ENCODE measurements at regions not wholly inside any gene's neighbourhood (a gene's known extent, or its start where the extent isn't known, plus 50 kb on each side); places are given as distances from the start of the nearest gene placed in this dataset.
A peak's percentile ranks its signal among the peaks of the same experiment; 100 is the strongest.
"Not testable (repeated sequence)": the region's sequence is repeated elsewhere in the genome, so short reads cannot be mapped to it uniquely, and the experiment has no call there.

DNA sequence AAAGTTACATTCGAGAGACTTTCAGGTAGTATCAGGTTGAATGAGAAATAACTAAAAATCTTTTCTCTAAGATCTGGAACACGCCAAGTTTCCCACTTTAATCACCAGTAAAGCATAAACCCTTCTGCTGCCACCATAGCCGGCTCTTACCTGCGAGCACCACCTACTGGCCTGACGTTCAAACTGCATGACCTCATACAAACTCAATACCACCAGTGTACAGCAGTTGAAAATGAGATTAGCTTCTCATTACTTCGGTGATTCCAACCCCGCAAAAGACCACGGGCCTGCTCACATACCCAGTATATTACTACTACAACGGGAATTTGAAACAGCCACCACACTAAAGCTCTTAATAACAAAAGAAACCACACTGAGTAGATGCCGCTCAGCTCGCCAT lies 1191.2 kb downstream of the TMEM121 start:
- DNase-seq: not testable (repeated sequence)

DNA sequence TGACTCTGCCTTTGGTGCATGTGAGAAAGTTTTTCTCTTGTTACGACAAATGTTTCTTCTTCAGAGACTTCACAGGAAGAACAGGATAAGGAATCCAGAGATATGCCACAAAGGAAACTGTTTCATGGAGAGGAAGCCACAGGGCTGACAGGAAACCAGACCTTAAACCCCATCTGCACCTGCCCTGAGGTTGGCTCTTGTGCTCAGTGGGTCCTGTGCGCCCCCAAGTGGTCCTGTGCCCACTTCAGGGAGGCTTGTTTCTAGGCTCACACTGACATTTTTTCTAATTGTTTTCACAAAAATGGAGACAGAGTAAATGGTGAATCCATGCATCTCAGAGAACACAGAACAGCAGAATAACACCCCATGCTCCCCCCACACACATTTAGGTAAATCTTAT lies 1193.5 kb downstream of the TMEM121 start:
- DNase-seq: peak; percentile 15 to 64

DNA sequence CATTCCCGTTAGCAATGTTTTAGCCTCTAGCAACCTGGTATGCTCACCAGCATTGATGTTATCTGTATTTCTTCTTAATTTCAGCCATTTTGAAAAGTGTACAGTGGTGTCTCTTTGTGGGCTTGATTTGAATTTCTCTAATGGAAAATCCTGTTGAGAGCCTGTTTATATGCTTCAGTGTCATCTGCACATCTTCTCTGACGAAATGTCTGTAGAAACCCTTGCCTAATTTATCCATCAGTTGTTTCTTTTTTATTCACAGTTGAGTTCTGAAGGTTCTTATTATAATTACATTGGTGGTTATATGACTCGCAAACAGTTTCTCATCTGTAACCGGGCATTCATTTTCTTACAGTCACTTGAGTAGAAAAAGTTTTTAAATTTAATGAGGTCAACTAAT lies 1195.5 kb downstream of the TMEM121 start:
- DNase-seq: not testable (repeated sequence)

DNA sequence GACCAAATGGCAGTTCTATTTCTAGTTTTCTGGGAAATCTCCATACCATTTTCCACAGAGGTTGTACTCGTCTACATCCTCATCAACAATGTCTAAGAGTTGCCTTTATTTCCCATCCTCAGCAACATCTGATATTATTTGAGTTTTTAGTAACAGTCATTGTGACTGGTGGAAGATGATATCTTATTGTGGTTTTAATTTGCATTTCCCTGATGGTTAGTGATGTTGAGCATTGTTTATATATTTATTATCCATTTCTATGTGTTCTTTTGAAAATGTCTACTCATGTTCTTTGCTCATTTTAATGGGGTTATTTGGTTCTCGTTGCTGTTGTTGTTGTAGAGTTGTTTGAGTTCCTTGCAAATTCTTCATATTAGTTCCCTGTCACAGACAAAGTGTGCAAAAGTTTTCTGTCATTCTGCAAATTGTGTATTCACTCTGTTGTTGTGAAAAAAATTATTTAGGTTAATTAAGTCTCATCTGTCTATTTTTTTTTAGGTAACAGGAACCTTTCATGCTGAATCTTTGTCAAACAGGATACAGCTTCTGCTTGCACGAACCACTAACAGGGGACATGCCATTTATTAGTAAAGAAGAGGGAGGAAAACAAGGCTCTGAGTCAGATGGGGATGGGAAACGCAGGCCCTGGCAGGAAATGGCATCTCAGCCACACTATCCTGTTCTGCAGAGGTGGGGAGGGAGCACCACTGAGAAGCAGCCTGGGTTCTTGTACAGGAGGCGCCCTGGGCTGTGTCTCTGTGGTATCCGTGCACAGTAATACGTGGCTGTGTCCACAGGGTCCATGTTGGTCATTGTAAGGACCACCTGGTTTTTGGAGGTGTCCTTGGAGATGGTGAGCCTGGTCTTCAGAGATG lies 1196.7 kb downstream of the TMEM121 start:
- DNase-seq: peak in 1 of 2 donors; percentile 25

DNA sequence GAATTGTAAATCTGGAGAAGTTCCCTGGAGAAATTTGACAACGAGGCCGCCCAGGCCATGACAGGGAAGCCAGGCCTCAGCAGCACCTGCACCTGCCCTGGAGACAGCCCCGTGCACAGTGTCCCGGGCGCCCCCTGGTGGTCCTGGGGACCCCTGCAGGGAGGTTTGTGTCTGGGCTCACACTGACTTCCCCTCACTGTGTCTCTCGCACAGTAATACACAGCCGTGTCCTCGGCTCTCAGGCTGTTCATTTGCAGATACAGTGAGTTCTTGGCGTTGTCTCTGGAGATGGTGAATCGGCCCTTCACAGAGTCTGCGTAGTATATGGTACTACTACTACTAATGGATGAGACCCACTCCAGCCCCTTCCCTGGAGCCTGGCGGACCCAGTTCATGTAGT lies 1201.6 kb downstream of the TMEM121 start:
- DNase-seq: peak in 1 of 2 donors; percentile 44

DNA sequence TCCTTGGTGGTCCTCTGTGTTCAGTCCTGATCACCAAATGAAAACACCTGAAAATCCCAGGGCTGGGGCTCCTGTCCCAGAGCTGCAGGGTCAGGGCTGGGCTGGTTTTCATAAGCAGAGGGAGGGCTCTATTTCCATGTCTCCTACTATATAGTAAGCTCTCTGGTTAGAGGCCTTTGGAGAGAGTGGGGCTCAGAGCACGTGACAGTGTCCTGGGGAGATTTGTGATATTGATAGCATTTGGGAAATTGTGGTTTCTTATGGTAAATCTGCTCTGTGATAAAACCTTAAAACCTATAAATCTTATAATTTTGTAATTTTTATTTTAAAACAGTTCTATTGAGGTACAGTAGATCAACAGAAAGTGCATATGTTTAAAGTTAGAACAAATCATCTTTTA lies 1202.2 kb downstream of the TMEM121 start:
- DNase-seq: no peak

DNA sequence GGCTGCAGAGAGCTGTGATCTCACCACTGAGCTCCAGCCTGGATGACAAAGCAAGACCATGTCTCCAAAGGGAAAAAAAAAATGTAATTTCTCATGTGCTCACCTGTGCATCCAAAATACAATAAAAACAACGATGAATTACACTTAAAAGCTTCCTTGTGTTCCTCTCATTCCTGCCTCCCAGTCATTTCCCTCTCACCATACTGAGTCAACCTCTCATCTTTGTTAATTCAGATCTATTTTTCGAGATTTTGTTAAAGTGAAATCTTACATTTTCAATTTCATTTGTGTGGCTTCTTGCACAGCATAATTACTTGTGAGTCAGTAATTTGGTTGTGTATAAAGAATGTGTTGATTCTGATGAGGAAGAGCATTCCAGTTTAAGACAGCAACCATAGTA lies 1203.2 kb downstream of the TMEM121 start:
- no peak for DNase-seq

DNA sequence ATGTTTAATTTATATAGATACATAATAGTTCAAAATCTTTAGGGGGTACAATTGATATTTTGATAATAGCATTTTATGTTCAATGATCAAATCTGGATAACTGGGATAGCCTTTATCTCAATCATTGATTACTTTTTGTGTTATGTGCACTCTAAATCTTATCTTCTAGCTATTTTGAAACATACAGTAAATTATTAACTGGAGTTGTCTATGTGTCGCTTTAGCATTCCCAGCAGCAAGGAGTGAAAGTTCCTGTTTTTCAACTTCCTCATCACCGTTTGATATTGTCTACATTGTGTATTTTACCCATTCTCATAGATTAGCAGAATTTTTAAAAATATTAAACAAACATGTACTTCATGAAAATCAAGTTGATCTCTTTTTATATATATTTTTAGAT lies 1207.4 kb downstream of the TMEM121 start:
- no peak for DNase-seq

DNA sequence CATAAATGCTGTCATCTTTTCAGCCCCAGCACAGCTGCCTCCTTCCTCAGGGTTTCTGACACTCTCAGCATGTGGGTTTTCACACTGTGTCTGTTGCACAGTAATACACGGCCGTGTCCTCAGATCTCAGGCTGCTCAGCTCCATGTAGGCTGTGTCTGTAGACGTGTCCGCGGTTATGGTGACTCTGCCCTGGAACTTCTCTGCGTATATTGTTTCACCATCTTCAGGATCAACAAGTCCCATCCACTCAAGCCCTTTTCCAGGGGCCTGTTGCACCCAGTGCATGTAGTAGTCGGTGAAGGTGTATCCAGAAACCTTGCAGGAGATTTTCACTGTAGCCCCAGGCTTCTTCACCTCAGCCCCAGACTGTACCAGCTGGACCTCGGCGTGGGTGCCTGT lies 1210.6 kb downstream of the TMEM121 start:
- DNase-seq: no peak

DNA sequence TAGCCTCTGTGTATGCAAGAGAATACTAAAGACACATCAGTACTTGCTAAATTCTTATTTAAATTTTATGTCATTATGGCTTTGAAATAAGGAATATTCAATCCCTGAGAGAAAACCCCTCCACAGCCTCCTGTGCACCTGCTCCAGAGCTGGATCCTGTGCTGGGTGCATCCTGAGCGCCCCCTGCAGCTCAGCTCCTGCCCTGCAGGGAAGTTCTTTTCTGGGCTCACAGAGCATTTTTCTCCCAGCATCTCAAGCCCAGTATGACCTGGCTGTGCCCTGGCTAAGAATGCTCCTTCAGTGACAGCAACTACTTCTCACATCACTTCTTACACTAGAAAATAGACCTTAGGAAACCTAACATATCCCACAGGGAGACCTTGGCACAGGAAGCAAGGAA lies 1211.7 kb downstream of the TMEM121 start:
- DNase-seq: peak in 1 of 2 donors; percentile 43

DNA sequence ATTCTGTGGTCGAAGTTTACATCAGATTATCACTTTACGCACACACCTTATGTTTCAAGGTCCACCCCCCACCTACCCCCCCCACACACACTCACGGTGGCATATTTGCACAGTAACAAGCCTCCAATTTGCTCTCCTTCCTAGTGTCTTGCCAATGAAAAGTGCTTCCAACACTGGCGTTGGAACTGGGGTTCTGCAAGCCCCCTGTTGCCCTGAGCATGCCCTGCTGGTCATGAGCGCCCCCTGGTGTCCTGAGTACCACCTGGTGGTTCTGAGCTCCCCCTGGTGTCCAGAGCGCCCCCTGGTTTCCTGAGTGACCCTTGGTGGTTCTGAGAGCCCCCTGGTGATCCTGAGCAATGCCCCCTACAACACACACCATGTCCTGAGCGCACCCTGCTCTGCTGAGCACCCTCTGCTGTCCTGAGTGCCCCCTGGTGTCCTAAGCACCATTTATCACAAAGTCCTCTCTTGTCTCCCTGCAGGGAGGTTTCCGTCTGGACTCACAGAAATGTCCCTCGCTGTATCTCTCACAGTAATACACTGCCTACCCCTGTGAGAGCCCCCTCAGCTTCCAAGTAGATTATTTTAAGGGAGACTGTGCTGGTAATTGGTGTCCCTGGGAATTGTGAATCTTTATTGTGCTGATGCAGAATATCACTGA lies 1212.3 kb downstream of the TMEM121 start:
- not testable (repeated sequence) for DNase-seq

DNA sequence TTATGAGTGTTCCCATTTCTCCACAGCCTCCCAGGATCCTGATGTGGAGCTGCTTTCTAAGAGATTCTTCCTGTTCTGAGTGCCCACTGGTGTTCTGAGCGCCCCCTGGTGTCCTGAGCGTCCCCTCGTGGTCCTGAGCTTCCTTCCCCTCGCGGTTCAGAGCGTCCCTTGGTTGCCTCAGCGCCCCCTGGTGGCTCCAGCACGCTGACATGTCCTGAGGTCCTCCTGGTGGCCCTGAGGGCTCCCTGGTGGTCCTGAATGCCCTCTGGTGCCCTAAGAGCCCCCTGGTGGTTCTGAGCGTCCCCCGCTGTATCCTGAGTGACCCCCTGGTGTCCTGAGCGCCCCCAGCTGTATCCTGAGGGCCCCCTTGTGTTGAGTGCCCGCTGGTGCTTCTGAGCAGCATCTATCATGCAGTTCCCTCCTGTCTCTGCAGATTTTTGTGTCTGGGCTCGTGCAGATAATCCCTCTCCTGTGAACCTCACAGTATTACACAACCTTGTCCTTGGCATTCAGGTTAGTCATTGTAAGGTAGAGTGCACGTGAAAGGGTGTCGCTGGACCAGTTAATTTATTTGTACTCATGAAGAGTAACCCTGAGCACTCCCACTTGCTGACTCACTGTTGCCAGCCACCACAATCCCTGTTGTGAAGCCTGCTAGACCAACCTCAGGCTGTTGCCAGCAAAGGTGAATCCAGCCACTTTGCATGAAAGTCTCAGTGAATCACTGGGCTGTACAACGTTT lies 1214.9 kb downstream of the TMEM121 start:
- peak; percentile 36 to 87 for DNase-seq

DNA sequence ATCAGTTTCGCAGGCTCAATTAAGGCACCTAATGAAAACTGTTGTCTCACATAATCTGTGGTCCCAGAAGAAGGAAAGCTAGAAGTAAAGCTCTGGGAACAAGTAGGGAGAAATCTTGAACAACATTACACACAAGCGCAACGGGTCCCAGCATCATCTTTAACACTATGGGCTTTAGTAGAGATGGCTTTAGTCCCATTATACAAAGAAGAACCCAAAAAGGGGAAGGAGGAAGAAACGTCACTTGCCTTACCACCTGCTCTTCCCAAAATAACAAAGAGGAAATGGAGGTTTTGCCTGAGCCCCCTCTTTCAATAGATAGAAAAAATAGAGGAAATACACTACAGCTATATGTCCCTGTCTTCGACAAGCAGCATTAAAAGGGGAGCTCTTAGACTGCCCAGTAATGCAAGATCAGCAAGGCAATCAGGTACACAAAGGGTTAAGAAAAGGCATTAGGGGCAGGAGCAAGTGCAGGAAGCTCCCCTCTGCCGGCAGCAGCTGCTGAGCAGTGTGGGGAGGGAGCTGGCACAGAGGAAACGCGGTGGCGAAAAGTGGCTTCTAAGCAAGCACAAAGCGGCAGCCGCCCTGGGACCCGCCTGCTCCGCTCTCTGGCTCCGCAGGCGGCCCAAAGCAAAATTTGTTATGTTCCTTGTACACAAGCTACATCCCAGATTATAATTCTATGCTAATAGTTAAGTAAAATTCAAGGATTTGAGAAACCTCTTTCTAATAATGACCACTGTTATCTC lies 1218.8 kb downstream of the TMEM121 start:
- peak; percentile 22 to 33 for DNase-seq

DNA sequence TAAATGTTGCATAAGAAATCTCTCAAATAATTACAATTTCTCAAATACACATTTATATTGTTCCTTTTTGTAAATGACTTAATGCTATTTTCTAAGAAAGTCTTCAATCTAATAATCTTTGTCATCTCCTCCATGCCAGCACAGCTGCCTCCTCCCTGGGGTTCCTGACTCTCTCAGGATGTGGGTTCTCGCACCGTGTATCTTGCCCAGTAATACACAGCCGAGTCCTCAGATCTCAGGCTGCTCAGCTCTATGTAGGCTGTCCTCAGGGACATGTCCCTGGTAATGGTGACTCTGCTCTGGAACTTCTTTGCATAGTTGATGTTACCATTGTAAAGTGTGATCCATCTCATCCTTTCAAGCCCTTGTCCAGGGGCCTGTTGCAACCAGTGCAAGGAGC lies 1223.7 kb downstream of the TMEM121 start:
- DNase-seq: not testable (repeated sequence)

DNA sequence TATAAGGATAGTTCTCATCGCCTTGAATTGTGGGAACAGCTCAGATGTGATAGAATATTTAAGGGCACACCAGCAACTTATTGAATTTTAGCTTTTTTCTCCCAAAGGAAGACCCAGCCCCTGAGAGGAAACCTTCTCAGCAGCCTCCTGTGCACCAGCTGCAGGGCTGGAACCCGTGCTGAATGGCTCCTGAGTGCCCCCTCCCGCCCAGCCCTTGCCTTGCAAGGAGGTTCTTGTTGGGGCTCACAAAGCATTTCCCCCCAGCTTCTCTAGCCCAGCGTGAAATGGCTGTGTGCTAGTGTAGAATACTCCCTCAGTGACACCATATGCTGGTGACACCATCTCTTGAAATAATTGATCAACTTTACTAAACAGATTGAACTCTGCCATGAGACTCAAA lies 1227.4 kb downstream of the TMEM121 start:
- peak in 1 of 2 donors; percentile 16 for DNase-seq

DNA sequence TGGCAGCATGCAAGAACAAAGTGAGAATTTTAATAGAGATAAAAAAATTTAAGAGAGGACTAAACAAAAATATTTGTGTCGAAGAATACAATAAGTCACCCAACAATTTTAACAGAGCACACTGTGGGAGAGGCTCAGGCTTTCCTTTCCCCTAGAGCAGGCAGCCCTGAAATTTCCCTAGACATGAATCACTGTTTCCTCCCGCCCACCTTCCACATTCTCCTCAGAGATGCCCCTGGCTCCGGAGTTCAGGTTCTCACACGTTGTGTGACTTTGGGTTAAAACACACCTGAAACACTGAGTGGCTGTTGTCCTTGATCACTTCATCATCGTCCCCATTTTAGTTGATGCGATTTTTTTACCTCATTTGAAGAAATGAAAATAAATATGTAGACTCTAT lies 1231.1 kb downstream of the TMEM121 start:
- not testable (repeated sequence) for DNase-seq

DNA sequence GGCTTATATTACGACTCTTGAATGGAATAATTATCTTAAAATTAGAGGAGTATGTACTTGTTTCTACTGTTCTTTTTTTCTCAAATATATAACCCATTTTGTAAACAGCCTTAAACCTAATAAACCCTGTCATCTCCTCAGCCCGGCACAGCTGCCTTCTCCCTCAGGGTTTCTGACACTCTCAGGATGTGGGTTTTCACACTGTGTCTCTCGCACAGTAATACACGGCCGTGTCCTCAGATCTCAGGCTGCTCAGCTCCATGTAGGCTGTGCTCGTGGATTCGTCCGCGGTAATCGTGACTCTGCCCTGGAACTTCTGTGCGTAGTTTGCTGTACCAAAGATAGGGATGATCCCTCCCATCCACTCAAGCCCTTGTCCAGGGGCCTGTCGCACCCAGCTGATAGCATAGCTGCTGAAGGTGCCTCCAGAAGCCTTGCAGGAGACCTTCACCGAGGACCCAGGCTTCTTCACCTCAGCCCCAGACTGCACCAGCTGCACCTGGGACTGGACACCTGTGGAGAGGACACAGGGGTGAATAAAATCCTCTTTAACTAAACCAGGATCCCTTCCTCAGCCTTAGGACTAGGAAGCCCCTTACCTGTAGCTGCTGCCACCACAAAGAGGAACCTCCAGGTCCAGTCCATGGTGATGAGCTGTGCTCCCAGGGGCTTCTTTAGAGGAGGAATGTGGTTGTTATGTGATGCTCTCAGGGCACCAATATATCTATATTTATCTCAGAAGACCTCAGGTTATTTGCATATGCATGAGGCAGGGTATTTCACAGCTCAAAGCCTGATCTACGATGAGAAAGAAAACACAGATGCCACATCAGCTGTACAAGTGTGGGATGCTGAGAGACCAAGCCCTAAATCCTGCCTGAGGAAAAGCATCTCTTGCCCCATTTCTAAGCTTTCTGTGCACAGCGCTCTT lies 1235.8 kb downstream of the TMEM121 start:
- peak in 1 of 2 donors; percentile 29 for DNase-seq

DNA sequence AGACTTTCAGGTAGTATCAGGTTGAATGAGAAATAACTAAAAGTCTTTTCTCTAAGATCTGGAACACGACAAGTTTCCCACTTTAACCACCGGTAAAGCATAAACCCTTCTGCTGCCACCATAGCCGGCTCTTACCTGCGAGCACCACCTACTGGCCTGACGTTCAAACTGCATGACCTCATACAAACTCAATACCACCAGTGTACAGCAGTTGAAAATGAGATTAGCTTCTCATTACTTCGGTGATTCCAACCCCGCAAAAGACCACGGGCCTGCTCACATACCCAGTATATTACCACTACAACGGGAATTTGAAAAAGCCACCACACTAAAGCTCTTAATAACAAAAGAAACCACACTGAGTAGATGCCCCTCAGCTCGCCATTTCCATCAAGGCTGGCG lies 1238.6 kb downstream of the TMEM121 start:
- peak; percentile 9 to 55 for DNase-seq

DNA sequence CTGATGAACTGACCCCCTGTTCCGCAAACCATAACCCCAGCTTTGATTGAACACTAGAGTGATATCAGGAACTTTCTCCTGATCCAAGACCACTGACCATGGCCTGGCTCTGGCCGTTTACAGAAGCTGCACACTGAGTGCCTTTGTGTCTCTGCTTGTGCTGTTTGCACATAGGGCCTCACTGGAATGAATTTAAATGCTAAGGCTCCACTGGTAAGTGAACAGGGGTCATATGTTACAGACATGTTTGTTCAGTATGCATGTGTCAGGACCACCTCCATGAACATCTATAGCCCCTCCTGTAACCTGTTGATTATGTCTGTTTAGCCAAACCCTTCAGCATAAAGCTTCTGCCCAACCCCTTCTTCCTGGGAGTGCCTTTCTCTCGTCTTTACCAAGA lies 1239.8 kb downstream of the TMEM121 start:
- no peak for DNase-seq

DNA sequence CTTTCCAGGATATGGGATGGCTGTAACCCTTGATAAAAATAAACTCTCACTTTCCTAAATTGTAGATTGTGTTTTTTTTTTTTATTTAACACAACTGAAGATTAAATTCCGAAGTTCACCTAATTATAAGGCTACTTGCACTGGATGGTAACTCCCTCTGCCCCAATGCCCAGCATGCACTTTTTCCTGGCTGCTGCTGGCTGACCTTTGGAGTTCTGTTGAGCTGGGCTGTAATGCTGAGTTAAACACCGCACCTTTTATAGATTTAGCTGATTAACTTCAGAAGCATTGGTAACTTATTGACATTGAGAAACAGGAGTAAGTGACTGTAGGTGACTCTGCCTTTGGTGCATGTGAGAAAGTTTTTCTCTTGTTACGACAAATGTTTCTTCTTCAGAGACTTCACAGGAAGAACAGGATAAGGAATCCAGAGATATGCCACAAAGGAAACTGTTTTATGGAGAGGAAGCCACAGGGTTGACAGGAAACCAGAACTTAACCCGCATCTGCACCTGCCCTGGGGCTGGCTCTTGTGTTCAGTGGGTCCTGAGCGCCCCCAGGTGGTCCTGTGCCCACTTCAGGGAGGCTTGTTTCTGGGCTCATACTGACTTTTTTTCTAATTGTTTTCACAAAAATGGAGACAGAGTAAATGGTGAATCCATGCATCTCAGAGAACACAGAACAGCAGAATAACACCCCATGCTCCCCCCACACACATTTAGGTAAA lies 1240.3 kb downstream of the TMEM121 start:
- peak; percentile 55 to 71 for DNase-seq

DNA sequence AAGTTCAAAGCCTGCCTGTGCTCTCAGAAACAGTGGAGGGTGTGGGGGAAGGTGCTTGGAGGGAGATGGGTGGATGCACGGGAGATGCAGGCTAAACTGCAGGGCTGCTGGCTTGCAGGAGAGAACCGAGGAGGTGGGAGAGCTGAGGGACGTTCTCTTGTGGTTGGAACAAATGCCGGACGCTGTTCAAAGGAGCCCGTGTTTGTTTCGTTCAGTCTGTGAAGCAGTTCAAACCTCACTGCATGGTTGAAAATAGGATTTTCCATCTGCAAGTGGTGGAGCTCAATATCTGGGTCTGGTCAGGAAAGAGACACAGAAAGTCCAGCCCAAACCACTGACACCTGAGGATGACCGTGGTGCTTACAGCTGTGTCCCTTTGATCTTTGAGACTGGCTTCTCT lies 1241.8 kb downstream of the TMEM121 start:
- not testable (repeated sequence) for DNase-seq
